ENCODE measurements at regions not wholly inside any gene's neighbourhood (a gene's known extent, or its start where the extent isn't known, plus 50 kb on each side); places are given as distances from the start of the nearest gene placed in this dataset.
"Not testable (repeated sequence)": the region's sequence is repeated elsewhere in the genome, so short reads cannot be mapped to it uniquely, and the experiment has no call there.

DNA sequence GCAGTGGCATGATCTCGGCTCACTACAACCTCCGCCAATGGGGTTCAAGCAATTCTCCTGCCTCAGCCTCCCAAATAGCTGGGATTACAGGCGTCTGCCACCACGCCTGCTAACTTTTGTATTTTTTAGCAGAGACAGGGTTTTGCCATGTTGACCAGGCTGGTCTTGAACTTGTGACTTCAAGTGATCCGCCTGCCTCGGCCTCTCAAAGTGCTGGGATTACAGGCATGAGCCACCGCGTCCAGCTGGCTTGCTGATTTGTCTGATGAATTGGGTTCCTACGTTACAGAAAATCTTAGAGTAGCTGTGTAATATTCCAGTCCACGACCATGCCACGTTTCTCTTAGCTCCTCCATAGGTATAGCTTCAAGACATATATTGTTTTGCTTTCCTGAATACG is 102.6 kb upstream of the OTOS start:
- not testable (repeated sequence) for DNase-seq

- DNase-seq, result no peak
Measured at GRCh38 chr2:240244543-240244942, 104.1 kb upstream of the OTOS start.

- DNase-seq, result no peak
Measured at GRCh38 chr2:240245184-240245583, 104.7 kb upstream of the OTOS start.

- no peak for DNase-seq
Measured at GRCh38 chr2:240245706-240246105, 105.2 kb upstream of the OTOS start.

DNA sequence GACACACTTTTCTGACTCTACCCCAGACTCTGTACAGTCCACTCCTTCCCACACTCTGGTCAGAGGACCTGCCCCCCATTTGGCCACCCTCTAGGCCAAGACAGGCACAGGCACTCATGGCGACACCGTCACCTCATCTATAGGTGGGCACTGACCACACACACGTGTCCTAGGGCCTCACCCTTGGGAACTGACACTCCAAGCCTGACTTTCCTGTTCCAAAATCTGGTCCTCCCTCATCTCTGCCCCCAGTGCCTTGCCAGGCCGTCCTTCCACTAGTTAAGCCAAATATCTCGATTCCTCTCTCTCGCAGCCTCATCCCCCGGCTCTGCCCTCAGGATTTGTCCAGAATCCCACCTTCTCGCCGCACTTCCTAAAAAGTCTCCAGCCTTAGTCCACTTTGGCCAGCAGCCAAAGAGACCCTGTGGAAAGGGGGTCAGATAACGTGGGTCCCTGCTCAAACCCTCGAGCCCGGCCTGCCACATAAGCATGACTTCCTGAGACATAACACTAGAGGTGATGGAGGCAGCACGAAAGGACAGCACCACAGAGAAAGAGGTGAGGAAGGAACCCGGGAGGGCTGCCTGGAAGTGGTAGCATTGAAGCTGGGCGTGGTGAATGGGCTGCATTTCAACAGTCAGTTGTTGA is 105.8 kb upstream of the OTOS start:
- no peak for DNase-seq

DNA sequence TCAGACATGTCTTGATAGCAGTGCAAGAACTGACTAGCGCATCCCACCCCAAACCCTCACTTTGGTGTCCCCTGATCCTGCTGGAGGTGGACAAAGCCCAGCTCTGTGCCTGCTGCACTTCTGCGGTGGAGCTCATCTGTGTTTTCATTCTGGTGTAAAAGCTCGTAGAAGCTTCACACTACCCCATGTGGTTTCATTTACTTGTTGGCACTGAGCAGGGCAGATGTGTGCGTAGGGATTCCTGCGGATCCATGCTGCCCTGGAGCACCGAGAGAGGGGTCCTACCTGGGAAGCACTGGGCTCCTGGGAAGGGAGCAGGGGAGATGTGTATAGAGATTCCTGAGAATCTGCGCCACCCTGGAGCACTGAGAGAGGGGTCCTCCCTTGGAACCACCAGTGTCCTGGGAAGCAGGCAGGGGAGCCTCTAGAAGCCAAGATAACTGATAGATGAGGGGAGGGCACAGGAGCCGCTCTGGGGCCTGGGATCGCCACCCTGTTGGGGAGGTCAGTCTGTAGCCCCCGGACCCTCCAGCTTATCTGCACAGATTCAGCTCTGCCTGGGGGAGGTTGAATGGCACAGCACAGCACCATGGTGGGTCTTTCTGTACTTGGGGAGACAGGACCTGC is 106.9 kb upstream of the OTOS start:
- DNase-seq, result no peak

GRCh38 chr2:240247868-240248720 is 107.6 kb upstream of the OTOS start:
- DNase-seq, result no peak

GRCh38 chr2:240248721-240249422 is 108.4 kb upstream of the OTOS start:
- no peak for DNase-seq

- DNase-seq, result no peak
Measured at GRCh38 chr2:240249423-240250149, 109.1 kb upstream of the OTOS start.

DNA sequence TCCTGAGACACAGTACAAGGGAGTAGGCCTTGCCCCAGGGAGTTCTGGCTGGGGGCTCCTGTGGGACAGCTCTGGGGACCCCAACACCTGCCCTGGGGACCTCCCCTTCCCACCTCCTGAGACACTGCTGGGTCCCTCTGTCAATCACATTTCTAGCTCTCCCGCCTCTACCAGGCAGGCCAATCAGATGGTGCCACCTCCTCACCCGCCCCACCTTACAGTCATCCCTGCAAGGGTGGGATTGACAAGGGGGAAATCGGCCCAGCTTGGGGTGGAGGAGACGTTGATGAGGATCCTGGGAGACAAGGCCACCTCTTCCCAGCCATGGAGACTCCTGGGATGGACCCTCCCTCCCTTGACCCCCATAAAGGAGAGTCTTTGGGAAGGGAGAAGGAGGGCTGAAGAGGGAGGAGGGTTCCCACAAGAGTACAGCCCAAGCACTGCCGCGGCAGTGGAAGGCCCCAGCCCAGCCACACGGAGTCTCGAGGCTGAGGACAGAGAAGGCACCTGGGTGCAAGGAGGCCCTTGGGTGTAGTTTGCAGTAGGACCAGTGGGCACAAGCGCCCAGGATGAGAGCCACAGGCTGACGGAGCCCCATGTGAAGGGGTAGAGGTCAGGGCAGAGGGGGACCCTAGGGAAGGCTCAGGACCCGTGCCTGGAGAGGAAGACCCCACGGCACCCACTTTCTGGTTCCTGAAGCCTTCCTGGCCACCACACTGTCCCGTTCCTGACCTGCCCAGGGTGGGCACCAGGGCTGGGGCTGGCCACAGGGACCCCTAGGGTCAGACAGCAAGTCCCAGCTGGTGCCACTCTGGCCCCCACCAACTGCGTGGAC is 109.9 kb upstream of the OTOS start:
- no peak for DNase-seq

- no peak for DNase-seq
Measured at GRCh38 chr2:240250985-240251847, 110.8 kb upstream of the OTOS start.

DNA sequence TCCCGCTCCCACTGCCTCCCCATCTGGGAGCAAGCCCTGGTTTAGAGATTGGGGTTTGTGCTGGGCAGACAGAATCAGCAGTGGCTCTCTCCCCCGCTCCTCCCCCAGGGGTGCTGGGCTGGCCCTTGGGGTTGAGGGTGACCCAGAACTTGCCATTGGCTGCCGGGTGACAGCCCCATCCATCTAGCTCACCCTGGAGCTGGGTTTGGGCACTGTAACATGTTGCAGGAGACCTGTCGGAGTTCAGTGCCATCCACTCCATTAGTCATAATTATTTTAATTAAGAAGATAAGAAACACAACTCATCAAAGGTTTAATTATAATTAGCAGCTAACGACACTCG is 111.4 kb upstream of the OTOS start:
- DNase-seq, result no peak

GRCh38 chr2:240252191-240252871 is 111.9 kb upstream of the OTOS start:
- DNase-seq, result no peak

- no peak for DNase-seq
Measured at GRCh38 chr2:240252872-240253511, 112.5 kb upstream of the OTOS start.

DNA sequence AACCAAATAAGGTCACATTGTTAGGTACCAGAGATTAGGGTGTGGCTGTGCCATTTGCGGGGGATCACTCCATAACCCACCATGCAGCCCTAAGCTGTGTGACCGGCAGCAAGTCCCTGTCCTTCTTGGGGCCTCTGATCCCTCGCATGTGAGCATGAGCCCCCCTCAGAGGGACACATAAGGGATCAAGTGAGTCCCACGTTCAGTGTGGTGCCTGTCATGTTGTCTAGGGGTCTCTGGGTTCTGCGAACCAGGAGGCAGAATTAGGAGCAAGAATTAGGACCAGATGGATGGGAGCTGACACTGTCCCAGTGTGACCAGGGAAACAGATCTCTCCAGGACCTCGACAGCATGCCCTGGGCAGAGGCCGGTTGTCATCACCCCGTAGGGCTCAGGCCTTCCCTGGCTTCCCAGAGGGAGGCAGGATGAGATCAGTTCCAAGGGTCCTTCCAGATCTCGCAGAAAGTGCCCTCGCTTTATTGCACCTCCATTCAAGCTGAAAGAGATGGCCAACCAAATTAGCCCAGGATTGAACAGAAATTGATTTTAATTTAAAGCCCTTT is 113.2 kb upstream of the OTOS start:
- DNase-seq, result no peak

DNA sequence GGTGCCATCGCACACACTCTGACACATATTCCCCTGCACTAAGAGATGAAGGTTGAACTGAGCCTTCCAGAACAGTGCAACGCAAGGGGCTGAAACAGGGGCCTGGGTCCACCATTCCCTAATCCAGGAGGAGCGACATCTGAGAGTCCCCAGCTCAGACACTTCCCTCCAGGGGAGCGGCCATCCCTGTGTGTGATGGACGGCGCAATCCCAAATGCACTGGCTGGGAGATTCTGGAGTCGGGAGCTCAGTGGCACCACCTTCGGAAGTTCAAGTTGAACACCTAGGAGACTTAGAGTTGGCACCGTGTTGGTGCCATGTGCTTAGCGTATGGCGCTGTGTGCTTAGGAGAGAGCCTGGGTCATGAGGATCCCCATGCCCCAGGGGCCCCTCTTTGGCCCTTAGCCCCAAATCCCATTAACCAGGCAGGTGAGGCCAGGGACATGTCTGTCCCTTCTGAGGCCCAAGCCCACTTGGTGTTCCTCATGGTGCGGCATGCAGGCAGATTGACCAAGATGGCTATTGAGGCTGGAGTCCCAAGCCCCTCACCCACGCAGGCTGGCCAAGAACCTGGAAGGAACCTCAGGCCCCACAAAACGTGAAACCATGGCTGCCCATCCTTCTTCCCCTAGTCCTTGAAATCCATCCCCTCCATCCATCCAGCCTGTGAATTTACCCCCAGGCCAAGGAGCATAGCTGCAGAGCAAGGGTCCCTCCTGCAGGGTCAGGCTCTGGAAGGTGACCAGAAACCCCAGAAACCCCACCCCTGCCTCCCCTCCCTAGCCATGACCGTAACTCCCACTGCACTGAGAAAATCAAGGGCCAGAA is 114.1 kb upstream of the OTOS start:
- DNase-seq, result no peak

DNA sequence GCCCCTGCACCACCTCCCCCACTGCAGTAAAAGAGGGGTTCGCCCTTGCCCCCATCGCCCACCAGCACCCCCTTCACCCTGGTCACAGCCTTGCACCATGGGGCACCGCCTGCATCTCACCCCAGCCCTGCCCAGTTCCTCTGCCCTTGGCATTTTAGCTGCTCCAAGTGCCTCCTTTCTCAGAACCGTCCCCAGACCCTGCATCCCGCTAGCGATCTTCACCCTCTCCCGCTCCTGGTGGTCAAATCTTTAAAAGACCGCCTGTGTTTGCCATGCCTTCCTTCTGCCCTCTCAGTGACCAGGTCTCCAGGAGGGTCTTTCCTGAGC is 114.7 kb upstream of the OTOS start:
- no peak for DNase-seq
